CD4-positive, alpha-beta T cell treated with Interleukin-10 for 1 hour (primary cell): ENCODE measurements at regions not wholly inside any gene's neighbourhood (a gene's known extent, or its start where the extent isn't known, plus 50 kb on each side); places are given as distances from the start of the nearest gene placed in this dataset.
"Not testable (repeated sequence)": the region's sequence is repeated elsewhere in the genome, so short reads cannot be mapped to it uniquely, and the experiment has no call there.

Experiments used
- DNase-seq: peaks from one replicate; pipeline ENCODE4 v3.0.0-alpha.2; 2020

DNA sequence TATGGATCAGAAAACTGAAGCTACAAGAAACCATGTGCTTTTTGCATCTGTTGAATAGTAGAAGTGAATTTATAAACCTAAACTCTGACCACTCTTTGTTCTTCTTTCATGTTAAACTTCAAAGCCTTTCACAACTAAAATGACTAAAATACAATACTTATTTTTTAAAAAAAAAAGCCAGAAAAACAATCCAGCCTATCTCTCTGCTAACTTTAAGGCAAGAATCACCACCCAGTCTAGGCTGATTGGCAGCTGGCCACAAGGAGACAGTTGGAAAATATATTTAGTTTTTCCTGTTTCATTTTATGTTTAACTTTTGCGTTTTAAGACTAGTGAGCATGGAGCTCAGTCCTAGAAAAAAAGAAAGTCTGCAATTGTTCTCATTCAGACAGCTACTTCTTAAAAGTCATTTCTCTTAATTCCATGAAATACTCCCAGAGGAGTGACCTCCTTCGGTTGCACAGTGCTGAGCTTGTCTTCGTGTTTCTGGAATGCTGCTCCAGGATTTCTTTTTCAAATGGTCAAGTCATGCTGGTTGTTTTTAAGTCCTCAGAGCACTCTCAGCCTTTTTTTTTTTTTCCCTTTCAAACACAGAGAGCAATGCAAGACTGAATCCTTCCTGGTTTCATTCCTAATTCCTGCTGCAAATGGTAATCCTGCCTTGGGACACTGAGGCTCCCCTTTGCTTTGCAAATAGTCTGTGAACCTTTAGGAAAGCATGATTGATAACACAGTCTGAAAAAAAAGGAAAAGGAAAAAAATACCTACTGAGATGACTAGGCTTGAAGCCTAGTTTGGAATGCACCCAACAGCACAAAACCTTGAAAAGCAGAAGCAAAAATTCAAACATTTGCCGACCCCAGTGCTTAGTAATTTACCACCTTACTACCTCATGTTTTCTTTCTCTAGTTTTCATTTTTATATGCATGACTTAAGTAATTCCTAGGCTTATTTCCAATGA, 233.3 kb upstream of the DAAM1 start:
- DNase-seq: no peak

DNA sequence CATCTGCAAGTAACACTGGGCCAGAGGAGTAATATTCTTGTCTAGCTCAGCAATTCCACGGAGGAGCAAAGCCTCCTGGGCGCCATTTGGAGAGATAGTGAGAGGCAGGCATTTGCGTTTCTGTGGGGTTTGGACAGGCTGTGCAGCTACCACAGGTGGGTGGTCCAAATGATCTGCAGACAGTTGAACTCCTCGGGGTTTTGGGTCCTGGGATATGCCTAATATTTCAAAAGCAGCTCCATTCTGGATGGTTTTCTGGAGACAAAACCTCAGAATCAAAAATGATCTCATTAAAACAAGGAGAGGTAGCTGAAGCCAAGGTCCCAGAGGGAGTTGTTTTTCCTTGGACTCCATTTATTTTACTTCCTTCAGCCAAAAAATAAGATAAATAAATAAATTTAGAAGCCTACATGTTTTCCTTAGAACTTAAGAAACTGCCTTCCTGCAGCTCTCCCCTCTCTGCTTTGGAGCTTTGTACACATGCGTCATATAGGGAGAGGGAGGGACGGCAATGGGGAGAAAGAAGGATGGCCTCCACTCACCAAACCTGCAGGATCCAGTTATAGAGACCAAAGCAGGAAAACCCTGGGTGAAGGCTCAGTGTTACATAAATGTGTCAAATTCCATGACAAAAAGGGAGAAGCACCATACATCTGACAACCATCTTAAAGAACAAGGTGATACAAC, 227.3 kb upstream of the DAAM1 start:
- no peak for DNase-seq

DNA sequence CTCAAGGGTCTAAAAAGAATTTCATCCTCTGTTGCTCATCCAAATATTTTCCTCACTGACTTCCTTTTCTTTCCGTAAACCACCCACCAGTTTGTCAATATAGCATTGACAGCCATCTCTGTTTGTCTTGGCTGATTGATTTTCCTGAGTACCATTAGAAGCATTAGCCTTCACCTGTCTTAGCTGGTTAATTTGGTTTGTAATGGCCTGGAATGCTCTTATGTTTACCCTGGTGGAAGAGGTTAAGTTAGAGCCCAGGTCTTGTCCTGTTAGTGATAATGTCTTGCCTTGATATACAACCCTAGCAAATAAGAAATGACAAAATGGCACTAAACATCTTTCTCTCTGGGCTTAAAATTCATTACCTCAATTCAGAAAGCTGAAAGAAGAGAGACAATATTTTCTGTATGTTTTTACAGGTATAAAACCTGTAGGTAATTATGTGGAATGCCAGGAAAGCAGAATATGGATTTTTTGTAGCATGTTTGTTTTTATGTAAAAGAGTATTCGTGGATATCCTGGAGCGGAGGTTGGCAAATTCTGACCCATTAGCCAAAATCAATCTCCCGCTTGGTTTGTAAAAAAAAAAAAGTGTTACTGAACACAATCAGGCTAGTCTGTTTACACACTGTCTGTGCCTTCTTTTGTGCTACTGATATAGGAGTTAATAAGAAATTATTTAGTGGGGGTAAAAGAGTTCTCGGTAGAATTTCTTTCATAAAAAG, 224.4 kb upstream of the DAAM1 start:
- no peak for DNase-seq

DNA sequence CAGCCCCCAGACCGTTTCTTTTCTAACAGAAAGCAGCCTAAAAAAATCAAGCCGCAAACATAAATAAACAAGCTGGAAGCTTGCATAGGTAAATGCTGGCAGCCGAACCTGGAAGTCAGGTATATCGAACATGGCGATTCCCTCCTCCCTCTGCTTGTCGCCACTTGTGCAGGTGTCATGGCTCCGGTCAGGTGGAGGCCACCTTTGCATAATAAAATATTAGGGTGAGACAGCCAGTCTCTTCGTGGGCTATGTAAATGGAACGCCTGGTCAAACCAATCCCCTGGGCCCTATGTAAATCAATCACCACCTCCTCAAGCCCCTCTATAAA, 223.9 kb upstream of the DAAM1 start:
- no peak for DNase-seq

DNA sequence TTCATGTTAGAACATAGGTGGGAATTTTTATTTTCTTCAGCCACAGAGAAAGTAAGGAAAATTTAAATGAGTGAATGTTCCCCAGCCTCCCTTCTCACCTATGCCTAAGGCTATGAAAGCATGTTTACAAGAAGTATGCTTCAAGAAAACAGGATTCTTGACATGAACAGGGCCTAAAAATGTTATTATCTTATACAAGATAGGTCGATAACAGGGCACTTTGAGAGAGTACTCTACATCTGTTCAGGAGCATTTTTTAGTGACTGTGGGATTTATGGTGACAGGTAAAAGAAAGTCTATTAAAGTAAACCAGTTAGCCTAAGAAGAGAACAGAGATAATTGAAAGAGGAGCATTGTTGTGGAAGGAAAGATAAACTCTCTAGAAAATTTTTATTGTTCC, 222.9 kb upstream of the DAAM1 start:
- DNase-seq: no peak

DNA sequence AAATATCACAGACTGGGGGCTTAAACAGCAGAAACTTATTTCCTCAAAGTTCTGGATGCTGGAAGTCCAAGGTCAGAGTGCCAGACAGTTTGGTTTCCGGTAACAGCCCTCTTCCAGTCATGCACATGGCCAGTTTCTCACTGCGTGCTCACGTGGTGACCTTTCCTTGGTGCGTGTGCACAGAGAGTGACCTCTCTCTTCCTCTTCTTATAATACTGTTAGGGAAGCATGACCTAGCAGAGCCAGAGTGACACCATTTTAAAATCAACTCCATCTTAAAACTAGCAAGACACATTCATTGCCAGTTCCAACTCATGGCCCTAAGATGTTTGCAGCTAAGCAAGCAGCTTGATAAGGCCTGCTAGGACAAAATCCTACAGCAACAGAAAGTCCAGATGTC, 221.5 kb upstream of the DAAM1 start:
- no peak for DNase-seq

DNA sequence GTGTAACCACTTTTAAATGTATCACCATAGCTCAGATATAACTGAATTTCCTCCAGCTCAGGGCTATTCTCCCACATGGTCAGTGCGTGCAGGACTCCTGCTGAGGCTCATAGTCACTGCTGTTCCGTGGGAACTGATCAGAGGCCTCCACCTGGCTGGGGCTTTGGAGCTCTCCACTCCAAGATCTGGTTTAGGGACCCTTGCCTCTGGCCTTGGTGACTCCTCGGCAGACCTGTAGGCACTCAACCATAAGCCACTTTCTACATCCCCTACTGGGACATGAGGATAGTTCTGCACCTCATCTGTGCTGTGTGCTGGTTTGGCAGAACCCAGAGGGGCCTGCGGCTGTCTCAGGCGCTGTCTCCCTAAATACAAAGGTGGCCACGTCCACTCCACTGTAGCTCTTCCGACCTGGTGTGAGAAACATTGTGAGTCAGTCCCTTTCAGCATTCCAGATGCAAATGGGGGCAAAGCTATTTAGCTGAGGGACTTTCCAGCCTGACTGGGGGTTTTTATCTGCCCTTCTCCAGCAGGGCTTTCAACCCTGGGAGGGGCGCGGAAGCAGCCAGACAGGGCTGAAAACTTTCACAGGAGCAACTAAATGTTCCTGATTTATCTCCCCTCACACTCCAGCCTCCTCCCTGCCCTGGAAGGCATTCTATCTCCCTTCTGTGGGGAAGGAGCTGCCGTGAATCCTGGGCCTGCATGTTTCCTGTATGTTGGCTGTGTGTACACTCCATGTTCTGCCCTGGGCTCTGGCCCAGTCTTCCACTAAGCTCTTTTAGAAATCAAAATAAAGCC, 218.3 kb upstream of the DAAM1 start:
- DNase-seq: no peak

DNA sequence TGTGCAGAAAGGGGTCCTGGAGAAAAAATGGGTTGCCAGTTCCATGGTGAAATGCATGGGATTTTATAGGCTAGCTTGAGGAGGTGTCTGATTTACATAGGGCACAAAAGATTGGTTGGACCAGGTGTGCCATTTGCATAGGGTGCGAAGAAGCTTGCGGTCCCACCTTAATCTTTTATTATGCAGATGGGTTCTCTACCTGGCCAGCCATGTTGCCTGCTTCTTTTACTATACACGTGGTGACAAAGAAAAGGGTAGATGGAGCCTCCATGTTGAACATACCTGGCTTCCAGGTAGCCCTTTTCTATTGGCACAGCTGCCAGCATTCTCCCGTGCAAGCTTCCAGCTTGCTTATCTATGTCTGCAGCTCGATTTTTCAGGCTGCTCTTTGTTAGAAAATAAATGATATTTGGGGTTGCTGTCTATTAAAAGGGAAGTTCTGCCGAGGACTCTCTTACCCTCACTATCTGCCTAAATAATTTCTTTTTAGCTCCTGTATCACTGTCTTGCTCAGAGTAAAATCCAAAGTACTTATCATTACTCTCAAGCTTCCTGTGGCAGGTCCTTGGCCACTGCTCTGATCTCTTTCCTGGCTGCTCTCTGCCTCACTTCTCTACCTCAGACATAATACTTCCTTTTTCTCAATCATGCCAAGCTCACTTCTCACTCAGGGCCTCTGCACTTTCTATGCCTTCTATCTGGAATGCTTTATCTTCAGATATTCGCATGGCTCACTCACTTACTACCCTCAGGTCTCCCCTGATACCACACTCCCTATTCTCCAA, 216.0 kb upstream of the DAAM1 start:
- no peak for DNase-seq

DNA sequence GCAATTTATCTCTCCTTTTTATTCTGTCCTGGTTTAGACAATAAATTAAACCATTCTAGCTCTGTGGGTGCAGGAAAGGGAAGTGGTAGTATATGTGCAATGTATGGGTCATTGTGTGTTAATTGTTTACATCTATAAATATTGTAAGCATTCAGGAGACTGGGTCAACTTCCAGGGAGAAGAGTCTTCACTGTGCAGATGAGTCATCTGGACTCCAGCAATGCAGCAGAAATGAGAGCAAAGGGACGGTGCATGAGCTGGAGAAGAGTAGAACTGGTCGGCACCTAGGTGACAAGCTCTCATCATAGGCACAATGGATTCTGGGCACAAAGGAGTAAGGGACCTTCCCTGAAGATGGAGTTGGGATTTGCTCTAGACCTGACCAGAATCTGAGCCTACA, 211.1 kb upstream of the DAAM1 start:
- DNase-seq: no peak

DNA sequence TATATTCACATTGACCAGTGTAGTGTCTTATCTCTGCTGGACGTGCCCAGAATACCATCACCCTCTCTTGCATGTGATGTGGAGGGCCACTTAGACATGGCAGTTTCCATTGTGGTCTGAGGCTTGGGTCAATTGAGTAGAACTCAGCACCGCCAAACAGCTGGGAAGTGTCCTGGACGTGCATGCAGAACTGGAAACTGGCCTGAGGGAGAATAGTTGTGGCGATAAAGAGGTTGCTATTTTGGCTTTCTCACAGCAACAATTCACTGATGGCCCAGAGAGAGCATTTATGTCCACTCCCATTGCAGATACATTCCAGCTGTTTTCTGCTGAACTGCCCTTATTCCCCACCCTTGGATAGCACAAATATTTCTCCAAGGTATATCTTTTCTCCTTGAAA, 210.1 kb upstream of the DAAM1 start:
- no peak for DNase-seq

DNA sequence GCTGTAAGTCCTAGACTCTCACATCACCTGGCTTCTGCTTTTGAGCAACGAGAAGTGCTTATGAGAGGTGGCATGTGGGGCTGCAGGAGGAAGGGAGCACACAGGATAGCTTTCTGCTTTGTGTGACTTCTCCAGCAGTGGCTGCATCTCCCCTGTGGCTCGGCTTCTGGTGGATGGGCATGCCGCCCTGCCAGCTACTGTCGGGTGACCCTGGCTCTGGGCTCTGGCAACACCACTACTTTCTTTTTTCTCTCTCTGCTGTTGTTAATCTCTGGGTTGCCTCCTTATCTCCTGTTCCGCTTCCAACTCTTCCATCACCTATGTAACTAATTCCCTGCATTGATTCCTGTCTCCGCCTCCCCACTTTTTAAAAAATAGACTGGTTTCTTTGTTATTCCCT, 209.1 kb upstream of the DAAM1 start:
- DNase-seq: no peak

DNA sequence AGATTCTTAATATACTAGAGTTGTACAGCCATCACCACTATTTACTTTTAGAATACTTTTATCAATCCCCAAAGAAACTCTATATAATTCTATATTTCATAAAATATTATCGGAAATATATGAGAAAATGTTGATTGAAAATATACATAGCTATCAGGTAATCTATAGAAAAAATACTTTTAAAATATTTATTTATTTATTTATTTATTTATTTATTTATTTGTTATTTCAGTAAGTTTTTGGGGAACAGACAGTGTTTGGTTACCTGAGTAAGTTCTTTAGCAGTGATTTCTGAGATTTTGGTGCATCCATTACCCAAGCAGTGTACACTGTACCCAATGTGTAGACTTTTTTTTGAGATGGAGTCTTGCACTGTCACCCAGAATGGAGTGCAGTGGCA, 206.6 kb upstream of the DAAM1 start:
- DNase-seq: no peak

DNA sequence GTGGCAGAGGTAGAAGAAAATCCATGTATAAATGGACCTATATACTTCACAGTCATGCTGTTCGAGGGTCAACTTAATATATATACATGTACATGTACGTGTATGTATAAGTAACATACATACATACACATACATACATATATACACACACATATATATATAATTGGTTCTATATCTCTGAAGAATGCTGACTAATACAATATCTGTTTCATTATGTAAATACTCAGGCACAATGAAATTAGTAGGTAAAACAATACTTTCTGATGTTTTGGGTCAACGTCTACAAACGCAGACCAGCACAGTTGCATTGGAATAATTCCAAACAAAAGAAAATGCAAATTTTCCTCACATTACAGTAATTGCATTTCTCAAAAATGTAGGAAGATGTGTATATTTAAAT, 202.7 kb upstream of the DAAM1 start:
- no peak for DNase-seq

DNA sequence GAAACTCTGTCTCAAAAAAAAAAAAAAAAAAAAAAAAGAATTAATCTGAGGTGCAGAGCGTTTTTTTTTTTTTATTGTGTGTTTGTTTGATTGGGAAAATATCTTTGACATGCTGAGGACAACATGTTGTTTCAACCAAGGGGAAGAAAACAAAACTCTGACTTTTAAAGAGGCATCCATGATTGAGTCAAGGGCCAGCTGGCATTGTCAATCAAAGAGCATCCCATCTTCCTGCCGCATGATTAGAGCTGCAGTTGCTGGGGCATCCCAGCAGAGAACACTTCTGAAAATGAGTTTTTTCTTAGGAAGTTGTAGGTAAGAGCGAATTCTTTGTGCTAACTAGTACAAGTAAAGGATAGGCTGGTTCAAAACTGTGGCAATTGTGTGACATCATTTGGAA, 200.9 kb upstream of the DAAM1 start:
- no peak for DNase-seq

DNA sequence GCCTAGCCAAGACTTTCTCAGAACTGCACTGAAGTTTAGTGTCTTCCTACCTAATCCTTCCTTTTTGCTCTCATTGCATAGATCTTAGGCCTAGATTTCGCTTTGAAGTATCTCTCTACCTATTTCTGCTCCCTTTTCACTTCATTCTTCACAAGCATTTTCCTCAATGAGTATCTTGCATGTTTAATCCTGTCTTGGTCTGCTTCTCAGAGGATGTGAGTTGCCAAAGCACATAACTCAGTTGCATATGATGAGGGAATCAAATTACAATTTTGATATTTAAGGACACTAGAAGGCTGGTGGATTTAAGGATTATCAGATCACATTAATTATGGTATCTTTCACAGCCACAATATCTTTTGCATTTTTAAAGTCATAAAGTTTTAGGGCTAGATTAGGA, 195.5 kb upstream of the DAAM1 start:
- DNase-seq: no peak

DNA sequence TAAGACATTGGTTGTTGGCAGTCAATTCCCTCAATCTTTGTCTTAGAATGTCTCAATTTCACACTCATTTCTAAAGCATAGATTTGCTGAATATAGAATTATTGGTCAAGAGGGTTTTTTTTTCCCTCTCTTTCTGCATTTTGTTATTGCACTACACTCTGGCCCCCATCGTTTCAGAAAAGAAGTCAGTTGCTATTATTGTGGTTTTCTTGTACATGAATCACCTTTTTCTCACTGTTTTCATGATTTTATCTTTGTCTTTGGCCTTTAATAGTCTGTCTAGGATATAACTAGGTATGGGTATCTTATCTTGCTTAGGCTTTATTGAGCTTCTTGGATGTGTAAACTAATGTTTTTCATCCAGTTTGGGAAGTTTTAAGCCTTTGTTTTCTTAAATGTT, 194.3 kb upstream of the DAAM1 start:
- no peak for DNase-seq

DNA sequence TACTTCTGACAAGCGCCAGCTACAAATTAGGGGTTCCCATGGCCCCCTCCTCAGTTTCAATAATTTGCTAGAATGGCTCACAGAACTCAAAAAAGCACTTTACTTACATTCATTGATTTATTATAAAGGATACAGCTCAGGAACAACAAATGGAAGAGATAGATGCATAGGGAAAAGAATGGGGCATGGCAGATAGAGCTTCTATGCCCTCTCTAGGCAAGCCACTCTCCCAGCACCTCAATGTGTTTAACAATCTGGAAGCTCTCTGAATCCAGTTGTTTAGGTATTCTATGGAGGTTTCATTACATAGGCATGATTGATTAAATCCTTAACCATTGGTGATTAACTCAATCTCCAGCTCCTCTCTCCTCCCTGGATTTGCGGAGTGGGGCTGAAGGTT, 184.5 kb upstream of the DAAM1 start:
- DNase-seq: no peak

DNA sequence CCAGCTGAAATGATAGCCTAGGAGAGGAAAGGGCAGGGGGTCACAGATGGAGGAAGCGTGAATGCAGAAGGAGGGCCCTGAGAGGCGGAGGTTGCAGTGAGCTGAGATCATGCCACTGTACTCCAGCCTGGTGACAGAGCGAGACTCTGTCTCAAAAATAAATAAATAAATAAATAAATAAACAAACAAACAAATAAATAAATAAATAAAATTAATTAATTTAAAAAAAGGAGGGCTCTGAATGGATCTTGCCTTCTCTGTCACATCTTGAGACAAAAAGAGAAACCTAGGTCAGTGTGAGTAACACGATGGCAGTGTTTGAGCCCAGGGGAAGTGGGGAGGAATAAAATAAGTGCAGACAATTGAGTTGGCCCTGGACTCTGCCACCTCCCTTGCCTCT, 182.3 kb upstream of the DAAM1 start:
- not testable (repeated sequence) for DNase-seq

DNA sequence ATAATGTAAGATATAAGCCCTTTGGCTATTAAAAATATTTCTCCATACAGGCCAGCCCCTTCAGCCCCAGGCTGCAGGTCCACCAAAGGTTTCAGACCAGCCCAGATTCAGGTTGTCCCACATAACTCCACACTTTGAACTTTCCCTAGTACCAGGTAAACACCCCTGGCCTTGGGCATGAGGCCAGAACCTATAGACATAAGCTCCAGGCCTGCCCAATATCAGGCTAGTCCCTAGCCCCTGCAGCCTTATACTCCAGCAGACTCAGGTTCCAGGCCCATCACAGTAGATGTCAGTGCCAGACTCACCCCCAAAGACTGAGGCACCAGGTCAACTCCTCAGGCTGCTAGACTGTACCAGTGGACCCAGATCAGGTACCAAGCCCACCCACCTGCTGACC, 178.5 kb upstream of the DAAM1 start:
- DNase-seq: no peak

DNA sequence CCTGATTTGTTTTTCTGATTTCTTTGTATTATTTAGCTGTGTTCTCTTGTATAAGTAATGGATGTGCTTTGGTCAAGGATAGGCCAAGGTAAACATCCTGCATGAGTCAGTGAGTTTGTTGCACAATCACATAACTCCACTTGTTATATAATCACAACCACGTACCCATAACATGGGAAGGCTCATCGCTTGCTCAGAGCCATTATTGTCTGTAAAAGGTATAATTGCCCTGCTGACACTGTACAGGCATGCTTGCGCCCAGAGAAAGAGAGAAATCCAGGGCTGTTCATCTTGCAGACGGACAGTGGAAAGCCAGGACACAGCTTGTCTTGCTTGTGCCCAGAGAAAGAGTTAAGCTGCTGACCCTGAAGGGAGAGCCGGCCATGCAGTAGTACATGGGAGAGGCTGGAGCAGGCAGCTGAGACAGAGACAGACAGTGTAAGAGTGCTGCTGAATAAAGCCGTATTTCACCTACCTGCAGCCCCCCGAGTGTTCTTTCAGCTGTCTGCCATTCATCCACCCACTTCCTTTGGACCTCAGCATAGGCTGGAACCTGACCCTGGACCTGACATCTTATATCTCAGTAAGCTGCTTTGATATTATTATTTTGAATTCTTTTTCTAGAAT, 174.7 kb upstream of the DAAM1 start:
- DNase-seq: no peak

DNA sequence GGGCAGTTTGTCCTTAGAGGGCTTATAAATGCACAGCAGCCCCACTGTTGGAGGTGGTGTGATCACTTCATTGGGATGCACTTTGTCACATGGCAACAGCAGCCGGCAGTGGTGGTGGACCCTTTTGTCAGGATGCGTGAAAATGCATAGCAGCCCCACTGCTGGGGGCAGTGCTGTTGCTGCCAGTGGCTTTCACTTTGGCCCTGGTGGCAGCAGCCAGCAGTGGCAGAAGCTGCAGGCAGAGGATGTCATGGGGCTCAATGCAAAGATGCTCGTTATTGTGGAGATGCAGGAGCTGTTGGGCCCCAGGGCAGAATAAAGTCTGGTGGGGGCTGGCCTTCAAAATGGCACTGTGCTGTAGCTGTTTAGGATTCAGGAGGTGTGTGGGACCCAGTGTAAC, 173.0 kb upstream of the DAAM1 start:
- DNase-seq: no peak
